Chondrocyte (in vitro differentiated cells): ENCODE measurements at regions not wholly inside any gene's neighbourhood (a gene's known extent, or its start where the extent isn't known, plus 50 kb on each side); places are given as distances from the start of the nearest gene placed in this dataset.

Experiments
- DNase-seq: peaks from one replicate; pipeline ENCODE4 v3.0.0; 2021; ENCODE audit warnings: mixed read lengths, low spot score
- H3K27ac Mint-ChIP-seq: one replicate; pipeline ENCODE4 v1.8.0; 2021; ENCODE audit warnings: mild to moderate bottlenecking, moderate library complexity, mixed read lengths; ENCODE audit not compliant: unreplicated experiment
- H3K27me3 Mint-ChIP-seq: 2 replicates; pipeline ENCODE4 v1.8.0; 2021; ENCODE audit warnings: low read depth, mixed read lengths
- H3K36me3 Mint-ChIP-seq: 2 replicates; pipeline ENCODE4 v1.8.0; 2021; ENCODE audit warnings: low read depth, mixed read lengths
- H3K4me1 Mint-ChIP-seq: 2 replicates; pipeline ENCODE4 v1.8.0; 2021; ENCODE audit warnings: low read depth, mild to moderate bottlenecking, mixed read lengths
- H3K4me3 Mint-ChIP-seq: one replicate; pipeline ENCODE4 v1.8.0; 2021; ENCODE audit warnings: mild to moderate bottlenecking, moderate library complexity, mixed read lengths; ENCODE audit not compliant: unreplicated experiment
- H3K9me3 Mint-ChIP-seq: 2 replicates; pipeline ENCODE4 v1.8.0; 2021; ENCODE audit warnings: low read depth, mixed read lengths
- TF ChIP-seq, protein P1 (sequence below): fragments of 200-600 bp; sonication (generic); IDR thresholded peaks from 2 replicates; pipeline ENCODE4 v1.5.0; 2021; ENCODE audit warnings: antibody characterized with exemption, mild to moderate bottlenecking, moderate library complexity

- TF ChIP-seq, protein P1, sequence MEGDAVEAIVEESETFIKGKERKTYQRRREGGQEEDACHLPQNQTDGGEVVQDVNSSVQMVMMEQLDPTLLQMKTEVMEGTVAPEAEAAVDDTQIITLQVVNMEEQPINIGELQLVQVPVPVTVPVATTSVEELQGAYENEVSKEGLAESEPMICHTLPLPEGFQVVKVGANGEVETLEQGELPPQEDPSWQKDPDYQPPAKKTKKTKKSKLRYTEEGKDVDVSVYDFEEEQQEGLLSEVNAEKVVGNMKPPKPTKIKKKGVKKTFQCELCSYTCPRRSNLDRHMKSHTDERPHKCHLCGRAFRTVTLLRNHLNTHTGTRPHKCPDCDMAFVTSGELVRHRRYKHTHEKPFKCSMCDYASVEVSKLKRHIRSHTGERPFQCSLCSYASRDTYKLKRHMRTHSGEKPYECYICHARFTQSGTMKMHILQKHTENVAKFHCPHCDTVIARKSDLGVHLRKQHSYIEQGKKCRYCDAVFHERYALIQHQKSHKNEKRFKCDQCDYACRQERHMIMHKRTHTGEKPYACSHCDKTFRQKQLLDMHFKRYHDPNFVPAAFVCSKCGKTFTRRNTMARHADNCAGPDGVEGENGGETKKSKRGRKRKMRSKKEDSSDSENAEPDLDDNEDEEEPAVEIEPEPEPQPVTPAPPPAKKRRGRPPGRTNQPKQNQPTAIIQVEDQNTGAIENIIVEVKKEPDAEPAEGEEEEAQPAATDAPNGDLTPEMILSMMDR, result no peak
- Mint-ChIP-seq H3K9me3 (peaks cover 14% of the 10 kb centered on the region), H3K4me3 (no peak overlapping the region), H3K27ac (no peak overlapping the region), H3K36me3 (peaks cover 5% of the 10 kb centered on the region), H3K4me1 (no peaks in the 10 kb centered on the region), H3K27me3 (no peaks in the 10 kb centered on the region)
- no peak for DNase-seq
Observed at GRCh38 chr14:59067127-59067894, 121.2 kb upstream of the DAAM1 start.

GRCh38 chr14:59069163-59069854 is 119.2 kb upstream of the DAAM1 start:
- no peaks in the 10 kb centered on the region for H3K4me1 Mint-ChIP-seq
- no peak for DNase-seq
- no peak overlapping the region for H3K27ac Mint-ChIP-seq
- no peak overlapping the region for H3K4me3 Mint-ChIP-seq
- peaks cover 6% of the 10 kb centered on the region for H3K9me3 Mint-ChIP-seq
- H3K27me3 Mint-ChIP-seq, result no peaks in the 10 kb centered on the region
- no peaks in the 10 kb centered on the region for H3K36me3 Mint-ChIP-seq
- TF ChIP-seq, protein P1, result no peak

DNA sequence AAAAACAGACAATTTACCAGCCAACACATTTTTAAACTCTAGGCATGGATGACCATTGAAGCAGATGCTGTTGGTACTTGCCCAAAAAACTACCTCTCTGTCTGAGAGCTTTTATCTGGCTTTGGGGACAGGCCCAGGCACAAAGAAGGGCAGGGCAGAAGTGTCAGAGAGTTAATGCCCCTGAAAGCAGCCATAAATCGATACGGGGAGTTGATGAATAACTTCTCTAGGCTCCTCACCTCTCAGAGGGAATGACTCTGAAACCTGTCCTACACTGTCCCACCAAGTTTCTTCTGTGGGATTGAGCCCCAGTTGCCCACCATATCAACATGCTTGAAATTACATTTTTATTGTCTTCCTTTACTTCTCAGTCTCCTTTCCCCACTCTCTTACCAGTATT is 113.0 kb upstream of the DAAM1 start:
- Mint-ChIP-seq H3K4me3 (no peak overlapping the region), H3K27me3 (peaks cover 4% of the 10 kb centered on the region), H3K4me1 (no peaks in the 10 kb centered on the region), H3K36me3 (no peaks in the 10 kb centered on the region), H3K9me3 (no peaks in the 10 kb centered on the region), H3K27ac (no peak overlapping the region)
- no peak for DNase-seq
- TF ChIP-seq, protein P1, result no peak

DNA sequence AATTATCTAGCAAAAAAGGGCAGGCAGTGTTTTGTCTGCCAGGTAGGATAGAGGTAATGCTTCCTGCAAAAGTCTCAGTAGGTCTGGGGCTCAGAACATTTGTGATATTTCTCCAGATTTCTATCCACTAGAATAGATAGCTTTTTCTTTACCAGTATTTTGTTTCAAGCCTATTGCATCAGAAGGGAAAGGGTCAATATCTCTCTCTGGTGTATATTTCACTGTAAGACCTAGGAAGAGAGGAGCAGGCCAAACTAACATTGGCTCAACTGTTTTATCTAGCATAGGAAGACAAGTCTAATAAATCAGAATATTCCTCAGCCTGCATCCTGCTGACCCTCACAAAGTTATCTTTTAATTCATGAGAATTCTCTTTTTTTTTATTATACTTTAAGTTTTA is 106.7 kb upstream of the DAAM1 start:
- no peak for DNase-seq
- TF ChIP-seq, protein P1, result no peak
- Mint-ChIP-seq H3K9me3 (no peaks in the 10 kb centered on the region), H3K27me3 (no peaks in the 10 kb centered on the region), H3K4me1 (peaks cover 13% of the 10 kb centered on the region), H3K4me3 (no peak overlapping the region), H3K27ac (no peak overlapping the region), H3K36me3 (no peaks in the 10 kb centered on the region)

- no peaks in the 10 kb centered on the region for H3K27me3 Mint-ChIP-seq
- no peak for DNase-seq
- no peaks in the 10 kb centered on the region for H3K36me3 Mint-ChIP-seq
- no peaks in the 10 kb centered on the region for H3K9me3 Mint-ChIP-seq
- H3K27ac Mint-ChIP-seq, result no peak overlapping the region
- TF ChIP-seq, protein P1, result no peak
- peaks cover 13% of the 10 kb centered on the region for H3K4me1 Mint-ChIP-seq
- no peak overlapping the region for H3K4me3 Mint-ChIP-seq
Observed at GRCh38 chr14:59085207-59085739, 103.2 kb upstream of the DAAM1 start.
